ENCODE measurements at regions not wholly inside any gene's neighbourhood (a gene's known extent, or its start where the extent isn't known, plus 50 kb on each side); places are given as distances from the start of the nearest gene placed in this dataset.
"Not testable (repeated sequence)": the region's sequence is repeated elsewhere in the genome, so short reads cannot be mapped to it uniquely, and the experiment has no call there.

GRCh38 chr5:86407711-86408110, 210.0 kb upstream of the COX7C start:
- H3K36me3 Mint-ChIP-seq: no peaks in the 10 kb centered on the region
- DNase-seq: no peak
- no peaks in the 10 kb centered on the region for H3K9me3 Mint-ChIP-seq (ENCODE audit: low read depth)
- H3K4me1 Mint-ChIP-seq: no peaks in the 10 kb centered on the region
- CTCF ChIA-PET: no interaction called here
- no peak overlapping the region for H3K27ac Mint-ChIP-seq
- no peaks in the 10 kb centered on the region for H3K27me3 Mint-ChIP-seq
- no peak overlapping the region for H3K4me3 Mint-ChIP-seq
- ATAC-seq: no peak

GRCh38 chr5:86411596-86411995, 206.1 kb upstream of the COX7C start:
- CTCF ChIA-PET: no interaction called here
- no peak for ATAC-seq
- no peak overlapping the region for H3K4me3 Mint-ChIP-seq
- H3K4me1 Mint-ChIP-seq: no peaks in the 10 kb centered on the region
- no peak for DNase-seq
- no peaks in the 10 kb centered on the region for H3K9me3 Mint-ChIP-seq (ENCODE audit: low read depth)
- H3K36me3 Mint-ChIP-seq: no peaks in the 10 kb centered on the region
- H3K27me3 Mint-ChIP-seq: no peaks in the 10 kb centered on the region
- no peak overlapping the region for H3K27ac Mint-ChIP-seq

- CTCF ChIA-PET: no interaction called here
- no peak overlapping the region for H3K4me3 Mint-ChIP-seq
- H3K4me1 Mint-ChIP-seq: no peaks in the 10 kb centered on the region
- H3K27ac Mint-ChIP-seq: no peak overlapping the region
- no peak for DNase-seq
- no peak for ATAC-seq
- H3K27me3 Mint-ChIP-seq: no peaks in the 10 kb centered on the region
- H3K36me3 Mint-ChIP-seq: no peaks in the 10 kb centered on the region
- no peaks in the 10 kb centered on the region for H3K9me3 Mint-ChIP-seq (ENCODE audit: low read depth)
Observed at GRCh38 chr5:86427158-86427557, 190.6 kb upstream of the COX7C start.

- Mint-ChIP-seq H3K9me3 (ENCODE audit: low read depth) (no peaks in the 10 kb centered on the region), H3K4me3 (no peak overlapping the region)
- CTCF ChIA-PET: no interaction called here
Observed at GRCh38 chr5:86439593-86440110, 178.1 kb upstream of the COX7C start.

GRCh38 chr5:86442036-86442745, 175.6 kb upstream of the COX7C start:
- CTCF ChIA-PET: no interaction called here
- Mint-ChIP-seq H3K9me3 (ENCODE audit: low read depth) (no peaks in the 10 kb centered on the region), H3K27ac (no peak overlapping the region), H3K36me3 (no peaks in the 10 kb centered on the region), H3K4me1 (no peaks in the 10 kb centered on the region), H3K27me3 (no peaks in the 10 kb centered on the region), H3K4me3 (no peak overlapping the region)
- DNase-seq (no peak), ATAC-seq (no peak)

More at GRCh38 chr5:86439593-86440110, 178.1 kb upstream of the COX7C start:
- H3K36me3 Mint-ChIP-seq: no peaks in the 10 kb centered on the region
- ATAC-seq: no peak
- H3K27ac Mint-ChIP-seq: no peak overlapping the region
- no peaks in the 10 kb centered on the region for H3K4me1 Mint-ChIP-seq
- no peak for DNase-seq
- H3K27me3 Mint-ChIP-seq: no peaks in the 10 kb centered on the region

- ATAC-seq: no peak
- Mint-ChIP-seq H3K4me1 (no peaks in the 10 kb centered on the region), H3K4me3 (no peak overlapping the region), H3K27ac (no peak overlapping the region), H3K9me3 (ENCODE audit: low read depth) (no peaks in the 10 kb centered on the region), H3K27me3 (no peaks in the 10 kb centered on the region), H3K36me3 (no peaks in the 10 kb centered on the region)
- no peak for DNase-seq
- CTCF ChIA-PET: no interaction called here
Observed at GRCh38 chr5:86447362-86447761, 170.4 kb upstream of the COX7C start.

GRCh38 chr5:86452251-86452650, 165.5 kb upstream of the COX7C start:
- Mint-ChIP-seq H3K4me3 (no peak overlapping the region), H3K27me3 (no peaks in the 10 kb centered on the region), H3K36me3 (no peaks in the 10 kb centered on the region), H3K9me3 (ENCODE audit: low read depth) (no peaks in the 10 kb centered on the region), H3K4me1 (no peaks in the 10 kb centered on the region), H3K27ac (no peak overlapping the region)
- DNase-seq (no peak), ATAC-seq (no peak)
- CTCF ChIA-PET: no interaction called here

- ATAC-seq (no peak), DNase-seq (no peak)
- no peaks in the 10 kb centered on the region for H3K36me3 Mint-ChIP-seq
- H3K4me3 Mint-ChIP-seq: no peak overlapping the region
- no peaks in the 10 kb centered on the region for H3K27me3 Mint-ChIP-seq
- H3K9me3 Mint-ChIP-seq (ENCODE audit: low read depth): peaks cover 12% of the 10 kb centered on the region
- H3K27ac Mint-ChIP-seq: no peak overlapping the region
- CTCF ChIA-PET: no interaction called here
- no peaks in the 10 kb centered on the region for H3K4me1 Mint-ChIP-seq
Observed at GRCh38 chr5:86460519-86460918, 157.2 kb upstream of the COX7C start.

- H3K27ac Mint-ChIP-seq: no peak overlapping the region
- H3K4me3 Mint-ChIP-seq: no peak overlapping the region
- CTCF ChIA-PET: no interaction called here
- ATAC-seq: no peak
- no peaks in the 10 kb centered on the region for H3K27me3 Mint-ChIP-seq
- no peaks in the 10 kb centered on the region for H3K36me3 Mint-ChIP-seq
- H3K4me1 Mint-ChIP-seq: no peaks in the 10 kb centered on the region
- DNase-seq: no peak
- H3K9me3 Mint-ChIP-seq (ENCODE audit: low read depth): peaks cover 16% of the 10 kb centered on the region
Observed at GRCh38 chr5:86461169-86461956, 156.4 kb upstream of the COX7C start.

GRCh38 chr5:86463339-86463738, 154.4 kb upstream of the COX7C start:
- H3K27me3 Mint-ChIP-seq: no peaks in the 10 kb centered on the region

GRCh38 chr5:86465052-86465838, 152.5 kb upstream of the COX7C start:
- Mint-ChIP-seq H3K36me3 (no peaks in the 10 kb centered on the region), H3K27ac (no peak overlapping the region), H3K4me1 (no peaks in the 10 kb centered on the region), H3K9me3 (ENCODE audit: low read depth) (peaks cover 20% of the 10 kb centered on the region), H3K4me3 (no peak overlapping the region), H3K27me3 (no peaks in the 10 kb centered on the region)
- DNase-seq (no peak), ATAC-seq (no peak)
- CTCF ChIA-PET: no interaction called here

More at GRCh38 chr5:86463339-86463738, 154.4 kb upstream of the COX7C start:
- no peak overlapping the region for H3K4me3 Mint-ChIP-seq
- H3K9me3 Mint-ChIP-seq (ENCODE audit: low read depth): peaks cover 20% of the 10 kb centered on the region
- H3K4me1 Mint-ChIP-seq: no peaks in the 10 kb centered on the region
- DNase-seq (no peak), ATAC-seq (no peak)
- no peak overlapping the region for H3K27ac Mint-ChIP-seq
- H3K36me3 Mint-ChIP-seq: no peaks in the 10 kb centered on the region
- CTCF ChIA-PET: no interaction called here

GRCh38 chr5:86466721-86467120, 151.0 kb upstream of the COX7C start:
- CTCF ChIA-PET, H3K36me3 Mint-ChIP-seq, H3K4me3 Mint-ChIP-seq, DNase-seq, H3K27me3 Mint-ChIP-seq, ATAC-seq, H3K4me1 Mint-ChIP-seq, H3K27ac Mint-ChIP-seq: not testable (repeated sequence)
- H3K9me3 Mint-ChIP-seq (ENCODE audit: low read depth): peaks cover 20% of the 10 kb centered on the region

- Mint-ChIP-seq H3K36me3 (no peaks in the 10 kb centered on the region), H3K4me1 (no peaks in the 10 kb centered on the region), H3K27me3 (no peaks in the 10 kb centered on the region), H3K4me3 (no peak overlapping the region), H3K27ac (no peak overlapping the region), H3K9me3 (ENCODE audit: low read depth) (no peaks in the 10 kb centered on the region)
- ATAC-seq: no peak
- DNase-seq: no peak
- CTCF ChIA-PET: no interaction called here
Observed at GRCh38 chr5:86482008-86482407, 135.7 kb upstream of the COX7C start.
